Endothelial cell of umbilical vein (primary cell): ENCODE measurements at regions not wholly inside any gene's neighbourhood (a gene's known extent, or its start where the extent isn't known, plus 50 kb on each side); places are given as distances from the start of the nearest gene placed in this dataset.

Source experiments
- BruUV-seq: library from RNA; stranded (reverse); fragments of 400-500 nt; replicated peaks from 2 replicates; lab custom pipeline; 2021; lab: Mats Ljungman, UMichigan
- CTCF ChIA-PET: fragments of 300-600, 350-600 bp; sonication (Branson Sonifier 250); formaldehyde crosslinking; loops from one replicate; lab custom pipeline; 2021; ENCODE audit warnings: antibody characterized with exemption, inconsistent platforms; lab: Charles Lee
- POLR2A ChIA-PET: fragments of 300-600, 350-600 bp; sonication (Branson Sonifier 250); formaldehyde crosslinking; loops from one replicate; lab custom pipeline; 2021; ENCODE audit warnings: antibody characterized with exemption, inconsistent platforms; lab: Charles Lee
- DNase-seq: peaks from one replicate; pipeline ENCODE4 v3.0.0-alpha.2; 2011; ENCODE audit warnings: low read depth, low spot score
- FAIRE-seq: peaks from 2 replicates; lab custom pipeline; 2011; peaks lifted over from hg19 to GRCh38; lab: Jason Lieb, UNC
- H2AFZ ChIP-seq: 2 replicates; pipeline ENCODE4 v1.6.0; 2012; ENCODE audit warnings: low read depth, low read length, control low read depth, inconsistent platforms
- H3K27ac ChIP-seq: 2 replicates; pipeline ENCODE4 v1.5.1; 2011; ENCODE audit warnings: low read depth, mild to moderate bottlenecking, control low read depth, low read length, moderate library complexity; ENCODE audit not compliant: insufficient read depth
- H3K27me3 ChIP-seq, 2 experiments: 2 replicates each; pipeline versions ENCODE4 v1.6.0 to v1.6.1; 2011; ENCODE audit warnings: low read length in 2 of 2, mixed read lengths in 1 of 2; ENCODE audit not compliant: control insufficient read depth in 2 of 2, insufficient read depth in 2 of 2
- H3K36me3 ChIP-seq, 2 experiments: 2 replicates in 1 of 2; 3 replicates in 1 of 2; pipeline ENCODE4 v1.5.1; 2011; ENCODE audit warnings: low read length in 2 of 2, mild to moderate bottlenecking in 1 of 2, moderate library complexity in 1 of 2; ENCODE audit not compliant: control insufficient read depth in 2 of 2, insufficient read depth in 2 of 2; ENCODE audit errors: extremely low read depth in 1 of 2
- H3K4me1 ChIP-seq: 3 replicates; pipeline ENCODE4 v1.5.1; 2011; ENCODE audit warnings: mild to moderate bottlenecking, low read length; ENCODE audit not compliant: control insufficient read depth, insufficient read depth; ENCODE audit errors: extremely low read depth
- H3K4me2 ChIP-seq: 2 replicates; pipeline ENCODE4 v1.6.1; 2011; ENCODE audit warnings: low read length, control low read depth, mixed read lengths; ENCODE audit not compliant: insufficient read depth
- H3K4me3 ChIP-seq, 3 experiments: fragments of 200-600 bp in 1 of 3; sonication (generic), shearing (Covaris generic) in 1 of 3; replicated peaks in 1 of 3; 2 replicates each; pipeline ENCODE4 v1.5.1; 2011 to 2016; ENCODE audit warnings: control low read depth in 3 of 3, low read length in 3 of 3, mild to moderate bottlenecking in 2 of 3, inconsistent platforms in 1 of 3, low read depth in 1 of 3, moderate library complexity in 1 of 3; ENCODE audit not compliant: insufficient read depth in 1 of 3
- H3K79me2 ChIP-seq: 2 replicates; pipeline ENCODE4 v1.6.0; 2012; ENCODE audit warnings: low read length, inconsistent platforms; ENCODE audit not compliant: control insufficient read depth, insufficient read depth
- H3K9ac ChIP-seq: replicated peaks from 2 replicates; pipeline ENCODE3; 2011; ENCODE audit warnings: low read length, control low read depth; ENCODE audit not compliant: insufficient read depth; ENCODE audit errors: extremely low read depth
- H3K9me1 ChIP-seq: replicated peaks from 3 replicates; pipeline ENCODE4 v1.6.0; 2011; ENCODE audit warnings: mild to moderate bottlenecking, low read length; ENCODE audit not compliant: control insufficient read depth, insufficient read depth; ENCODE audit errors: extremely low read depth
- H3K9me3 ChIP-seq: replicated peaks from 2 replicates; pipeline ENCODE4 v1.5.1; 2012; ENCODE audit warnings: low read length, inconsistent platforms; ENCODE audit not compliant: control insufficient read depth, insufficient read depth
- H4K20me1 ChIP-seq: replicated peaks from 2 replicates; pipeline ENCODE3; 2011; ENCODE audit warnings: mild to moderate bottlenecking, low read length; ENCODE audit not compliant: control insufficient read depth, insufficient read depth; ENCODE audit errors: extremely low read depth
- CTCF ChIP-seq, 2 donors: IDR thresholded peaks; 1 replicate in 1 of 2; 2 replicates in 1 of 2; pipeline ENCODE4 v1.5.1; 2011; ENCODE audit warnings: low read length in 2 of 2, mild to moderate bottlenecking in 2 of 2, moderate library complexity in 2 of 2, control low read depth in 1 of 2, inconsistent platforms in 1 of 2, low read depth in 1 of 2; ENCODE audit not compliant: insufficient read depth in 1 of 2; ENCODE audit errors: extremely low read depth in 1 of 2
- EZH2 ChIP-seq: IDR thresholded peaks from 2 replicates; pipeline ENCODE4 v1.6.1; 2012; ENCODE audit warnings: borderline replicate concordance, low read depth, mild to moderate bottlenecking, moderate library complexity, low read length, inconsistent platforms; ENCODE audit not compliant: severe bottlenecking
- FOS ChIP-seq: IDR thresholded peaks from 2 replicates; pipeline ENCODE4 v1.6.1; 2011; ENCODE audit warnings: mild to moderate bottlenecking, low read length, moderate library complexity, borderline replicate concordance; ENCODE audit not compliant: insufficient read depth
- GATA2 ChIP-seq: IDR thresholded peaks from 2 replicates; pipeline ENCODE4 v1.7.0; 2011; ENCODE audit warnings: low read depth, mild to moderate bottlenecking, moderate library complexity, mixed read lengths, low read length; ENCODE audit not compliant: insufficient read length, insufficient read depth
- JUN ChIP-seq: IDR thresholded peaks from 2 replicates; pipeline ENCODE4 v1.6.1; 2011; ENCODE audit warnings: borderline replicate concordance, low read depth; ENCODE audit not compliant: insufficient read length, insufficient read depth
- MAX ChIP-seq: IDR thresholded peaks from 2 replicates; pipeline ENCODE4 v1.6.1; 2011; ENCODE audit not compliant: insufficient read depth, insufficient read length
- MYC ChIP-seq: IDR thresholded peaks from one replicate; pipeline ENCODE4 v1.6.1; 2011; ENCODE audit warnings: mild to moderate bottlenecking, low read depth, low read length
- POLR2A ChIP-seq: IDR thresholded peaks from 2 replicates; pipeline ENCODE4 v1.6.1; 2012; ENCODE audit warnings: low read depth, mild to moderate bottlenecking, control low read depth, low read length
- POLR2AphosphoS5 ChIP-seq: IDR thresholded peaks from 2 replicates; pipeline ENCODE4 v1.6.1; 2012; ENCODE audit warnings: low read depth, mild to moderate bottlenecking, control low read depth, low read length, moderate library complexity; ENCODE audit not compliant: insufficient read depth
- dilution Hi-C: fragments of 300-500 bp; cut with MboI; formaldehyde crosslinking; loops from one replicate; pipeline ENCODE4 v1.15.0; 2019; ENCODE audit warnings: low sequenced_read_pairs; ENCODE audit not compliant: extremely low pct_ligation_motif_present
- intact Hi-C: fragments of 100-400 bp; cut with micrococcal nuclease; formaldehyde crosslinking; loops from one replicate; pipeline ENCODE4 v1.10.0; 2022

DNA sequence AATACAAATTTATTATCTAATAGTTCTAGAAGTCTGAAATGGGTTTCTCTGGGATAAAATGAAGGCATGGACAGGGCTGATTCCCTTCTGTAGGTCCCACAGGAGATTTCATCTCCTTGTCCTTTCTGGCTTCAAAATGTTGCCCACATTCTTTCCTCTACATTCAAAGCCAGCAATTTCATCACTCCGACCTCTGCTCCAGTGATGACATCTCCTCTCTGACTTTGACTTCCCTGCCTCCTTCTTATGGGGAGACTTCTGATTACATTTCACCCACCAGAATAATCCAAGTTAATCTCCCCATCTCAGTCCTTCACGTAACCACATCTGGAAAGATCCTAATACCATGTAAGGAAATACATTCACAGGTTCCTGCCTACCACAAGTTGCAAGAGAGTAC is 358.0 kb upstream of the C1orf87 start:
- Histone ChIP-seq H3K4me2 (no peak overlapping the region), H4K20me1 (no peaks in the 10 kb centered on the region), H3K4me1 (no peaks in the 10 kb centered on the region), H3K9ac (no peak overlapping the region), H3K4me3 (no peak overlapping the region), H3K27ac (no peak overlapping the region), H3K9me3 (no peaks in the 10 kb centered on the region), H3K9me1 (no peaks in the 10 kb centered on the region), H3K79me2 (no peaks in the 10 kb centered on the region), H3K36me3 (no peaks in the 10 kb centered on the region), H2AFZ (no peak overlapping the region), H3K27me3 (no peaks in the 10 kb centered on the region)
- intact Hi-C loops (no loop called here), dilution Hi-C loops (no loop called here)
- no TSS peak for BruUV-seq
- FAIRE-seq (no peak), DNase-seq (no peak)
- ChIA-PET CTCF (no interaction called here), POLR2A (no interaction called here)
- TF ChIP-seq FOS, result no peak

GRCh38 chr1:60430375-60430774 is 356.8 kb upstream of the C1orf87 start:
- Histone ChIP-seq H3K36me3 (no peaks in the 10 kb centered on the region), H3K4me3 (no peak overlapping the region), H2AFZ (no peak overlapping the region), H3K79me2 (no peaks in the 10 kb centered on the region), H4K20me1 (no peaks in the 10 kb centered on the region), H3K4me1 (no peaks in the 10 kb centered on the region), H3K9ac (no peak overlapping the region), H3K27ac (no peak overlapping the region), H3K4me2 (no peak overlapping the region), H3K27me3 (no peaks in the 10 kb centered on the region), H3K9me1 (no peaks in the 10 kb centered on the region), H3K9me3 (no peaks in the 10 kb centered on the region)
- FAIRE-seq, result no peak
- no peak for DNase-seq
- ChIA-PET POLR2A (no interaction called here), CTCF (interaction anchor here (1.0 kb wide), 1 partner anchor 335 kb away, joined by 3 read pairs; no protein-coding TSS in a partner anchor)
- dilution Hi-C loops (no loop called here), intact Hi-C loops (no loop called here)
- no TSS peak for BruUV-seq
- TF ChIP-seq MYC (no peak), MAX (no peak), CTCF (IDR thresholded peaks at IDR 0.05; ENCODE audit: extremely low read depth in 1 of 2, insufficient read depth in 1 of 2, low read depth in 1 of 2, low read length in 2 of 2) (no peak), FOS (no peak), POLR2A (no peak), POLR2AphosphoS5 (no peak), JUN (no peak), EZH2 (no peak), GATA2 (no peak)
